H9 (cell line): ENCODE measurements at regions not wholly inside any gene's neighbourhood (a gene's known extent, or its start where the extent isn't known, plus 50 kb on each side); places are given as distances from the start of the nearest gene placed in this dataset.
A peak's percentile ranks its signal among the peaks of the same experiment; 100 is the strongest.

Experiments
- DNase-seq: peaks from one replicate; pipeline ENCODE4 v3.0.0-alpha.2; 2017
- H2AFZ ChIP-seq: one replicate; pipeline ENCODE4 v1.6.1; 2013; ENCODE audit warnings: mild to moderate bottlenecking, low read length, control low read depth, moderate library complexity
- H2AK5ac ChIP-seq: 2 replicates; pipeline ENCODE4 v1.6.1; 2013; ENCODE audit warnings: low read length, control low read depth, mixed read lengths; ENCODE audit not compliant: insufficient read length
- H2BK120ac ChIP-seq: one replicate; pipeline ENCODE4 v1.6.1; 2013; ENCODE audit warnings: low read depth, mild to moderate bottlenecking, low read length, control low read depth, inconsistent platforms; ENCODE audit not compliant: poor library complexity, severe bottlenecking
- H2BK12ac ChIP-seq: 2 replicates; pipeline ENCODE4 v1.6.1; 2013; ENCODE audit warnings: low read length, control low read depth, mixed read lengths, low read depth; ENCODE audit not compliant: insufficient read length
- H2BK15ac ChIP-seq: 2 replicates; pipeline ENCODE4 v1.6.1; 2013; ENCODE audit warnings: low read depth, low read length, control low read depth
- H2BK20ac ChIP-seq: one replicate; pipeline ENCODE4 v1.6.1; 2013; ENCODE audit warnings: low read depth, mild to moderate bottlenecking, low read length, control low read depth, inconsistent platforms; ENCODE audit not compliant: poor library complexity, severe bottlenecking
- H2BK5ac ChIP-seq: 2 replicates; pipeline ENCODE4 v1.6.1; 2013; ENCODE audit warnings: low read length, control low read depth, mixed read lengths; ENCODE audit not compliant: insufficient read length
- H3K14ac ChIP-seq: 2 replicates; pipeline ENCODE4 v1.6.1; 2013; ENCODE audit warnings: low read length, control low read depth; ENCODE audit not compliant: insufficient read depth
- H3K18ac ChIP-seq: 2 replicates; pipeline ENCODE4 v1.6.1; 2013; ENCODE audit warnings: low read depth, mild to moderate bottlenecking, mixed read lengths, low read length, control low read depth; ENCODE audit not compliant: insufficient read length
- H3K23ac ChIP-seq: 2 replicates; pipeline ENCODE4 v1.6.1; 2013; ENCODE audit warnings: low read length, control low read depth, mixed read lengths, low read depth; ENCODE audit not compliant: insufficient read length
- H3K23me2 ChIP-seq: 2 replicates; pipeline ENCODE4 v1.6.1; 2013; ENCODE audit warnings: low read depth, mild to moderate bottlenecking, mixed read lengths, low read length, control low read depth; ENCODE audit not compliant: insufficient read length, poor library complexity, severe bottlenecking
- H3K27ac ChIP-seq: 2 replicates; pipeline ENCODE4 v1.5.1; 2013; ENCODE audit warnings: low read length, control low read depth, mixed read lengths, low read depth; ENCODE audit not compliant: insufficient read length
- H3K27me3 ChIP-seq: 2 replicates; pipeline ENCODE4 v1.6.1; 2013; ENCODE audit warnings: low read length, control low read depth, inconsistent platforms; ENCODE audit not compliant: insufficient read depth
- H3K4ac ChIP-seq: 2 replicates; pipeline ENCODE4 v1.6.1; 2013; ENCODE audit warnings: low read depth, mild to moderate bottlenecking, control low read depth, inconsistent platforms, low read length, moderate library complexity
- H3K4me1 ChIP-seq: 2 replicates; pipeline ENCODE4 v1.6.1; 2013; ENCODE audit warnings: low read length, control low read depth, inconsistent platforms; ENCODE audit not compliant: insufficient read depth
- H3K4me2 ChIP-seq: 2 replicates; pipeline ENCODE4 v1.6.1; 2013; ENCODE audit warnings: low read length, control low read depth, mixed read lengths; ENCODE audit not compliant: insufficient read length, insufficient read depth
- H3K56ac ChIP-seq: 2 replicates; pipeline ENCODE4 v1.6.1; 2013; ENCODE audit warnings: low read depth, mild to moderate bottlenecking, mixed read lengths, low read length, control low read depth; ENCODE audit not compliant: insufficient read length
- H3K79me1 ChIP-seq: 2 replicates; pipeline ENCODE4 v1.6.1; 2013; ENCODE audit warnings: low read depth, mild to moderate bottlenecking, moderate library complexity, low read length, control low read depth, inconsistent platforms; ENCODE audit not compliant: insufficient read depth, poor library complexity, severe bottlenecking
- H3K79me2 ChIP-seq: 2 replicates; pipeline ENCODE4 v1.6.1; 2013; ENCODE audit warnings: low read length, control low read depth, inconsistent platforms; ENCODE audit not compliant: insufficient read depth
- H3K9ac ChIP-seq: 2 replicates; pipeline ENCODE4 v1.6.1; 2013; ENCODE audit warnings: low read length, control low read depth, mixed read lengths; ENCODE audit not compliant: insufficient read length; ENCODE audit errors: extremely low read depth
- H3K9me3 ChIP-seq: one replicate; pipeline ENCODE4 v1.6.1; 2013; ENCODE audit warnings: low read depth, low read length, inconsistent platforms; ENCODE audit not compliant: control insufficient read depth
- H3T11ph ChIP-seq: one replicate; pipeline ENCODE4 v1.6.1; 2013; ENCODE audit warnings: mild to moderate bottlenecking, low read length, control low read depth, inconsistent platforms
- H4K20me1 ChIP-seq: one replicate; pipeline ENCODE4 v1.6.1; 2013; ENCODE audit not compliant: control insufficient read depth, insufficient read length, insufficient read depth
- H4K5ac ChIP-seq: 2 replicates; pipeline ENCODE4 v1.6.1; 2013; ENCODE audit warnings: low read depth, mild to moderate bottlenecking, mixed read lengths, low read length, control low read depth; ENCODE audit not compliant: insufficient read length
- H4K8ac ChIP-seq: replicated peaks from 2 replicates; pipeline ENCODE4 v1.6.1; 2013; ENCODE audit warnings: low read length, control low read depth, mixed read lengths, low read depth; ENCODE audit not compliant: insufficient read length
- H4K91ac ChIP-seq: 2 replicates; pipeline ENCODE4 v1.6.1; 2013; ENCODE audit warnings: low read depth, mild to moderate bottlenecking, moderate library complexity, mixed read lengths, low read length, control low read depth; ENCODE audit not compliant: insufficient read length
- H3K27ac Mint-ChIP-seq, 3 experiments: 2 replicates in 2 of 3; 3 replicates in 1 of 3; pipeline ENCODE4 v1.8.0; 2020 to 2021; ENCODE audit warnings: mixed read lengths in 3 of 3, mild to moderate bottlenecking in 1 of 3, moderate library complexity in 1 of 3
- H3K27me3 Mint-ChIP-seq: 2 replicates; pipeline ENCODE4 v1.8.0; 2021; ENCODE audit warnings: low read depth, mild to moderate bottlenecking, moderate library complexity, mixed read lengths
- H3K36me3 Mint-ChIP-seq, 3 experiments: 2 replicates in 2 of 3; 3 replicates in 1 of 3; pipeline ENCODE4 v1.8.0; 2020 to 2021; ENCODE audit warnings: low read depth in 3 of 3, mixed read lengths in 3 of 3; ENCODE audit not compliant: insufficient read depth in 1 of 3
- H3K4me1 Mint-ChIP-seq, 2 experiments: 2 replicates each; pipeline ENCODE4 v1.8.0; 2020; ENCODE audit warnings: mixed read lengths in 2 of 2
- H3K4me3 Mint-ChIP-seq, 2 experiments: 2 replicates in 1 of 2; 3 replicates in 1 of 2; pipeline ENCODE4 v1.8.0; 2020 to 2021; ENCODE audit warnings: mild to moderate bottlenecking in 2 of 2, mixed read lengths in 2 of 2, moderate library complexity in 1 of 2
- H3K9me3 Mint-ChIP-seq, 2 experiments: 2 replicates in 1 of 2; 3 replicates in 1 of 2; pipeline ENCODE4 v1.8.0; 2020; ENCODE audit warnings: mild to moderate bottlenecking in 2 of 2, mixed read lengths in 2 of 2, moderate library complexity in 1 of 2
- WGBS: extraction: QIAGEN DNeasy Blood & Tissue Kit; methylation state at CpG from one replicate; pipeline ENCODE4 v1.1.7; 2013; ENCODE audit warnings: missing lambda C conversion rate, low lambda C conversion rate, mixed read lengths; ENCODE audit not compliant: insufficient read length; ENCODE audit errors: extremely low coverage; 5-methylcytosine and 5-hydroxymethylcytosine counted together
- TF ChIP-seq, protein P1 (sequence below): fragments of 200-600 bp; sonication (generic); conservative IDR thresholded peaks from 3 replicates; pipeline ENCODE4 v1.8.0; 2021; ENCODE audit warnings: antibody characterized with exemption, mild to moderate bottlenecking

DNA sequence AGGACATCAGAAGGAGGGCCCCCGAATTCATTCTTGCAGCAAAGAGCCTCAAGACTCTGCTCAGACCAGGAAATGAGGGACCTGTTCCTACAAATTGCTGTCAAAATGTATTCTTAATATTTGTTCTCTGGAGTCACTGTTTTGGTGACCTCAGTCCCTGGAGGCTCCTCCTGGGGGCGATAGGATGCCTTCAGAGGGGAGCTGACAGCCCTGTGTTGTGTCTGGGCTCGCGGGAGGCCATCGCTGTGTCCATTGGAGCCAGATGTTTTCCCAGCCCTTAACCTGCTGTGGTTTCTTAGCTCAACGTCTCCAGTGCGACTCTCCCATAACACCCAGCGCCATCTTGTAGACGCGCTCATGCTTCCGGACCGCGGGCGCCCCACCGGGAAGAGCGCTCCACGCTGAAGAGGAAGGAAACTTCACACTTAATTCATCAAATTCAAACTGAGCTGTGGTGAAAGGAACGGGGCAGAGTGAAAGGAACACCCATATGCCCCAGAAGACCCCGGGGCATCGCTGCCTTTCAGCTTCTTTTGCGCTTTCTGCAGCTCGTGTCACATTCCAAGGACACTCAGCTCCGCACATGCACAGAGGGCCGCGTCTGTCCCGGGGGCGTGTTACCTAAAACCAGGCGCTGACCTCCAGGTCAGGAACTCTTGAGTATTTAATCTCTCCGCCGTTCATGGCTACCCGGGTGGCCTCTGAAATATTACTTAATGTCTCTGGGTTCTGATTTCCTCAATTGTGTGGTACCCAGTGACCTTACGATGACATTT is 112.3 kb upstream of the GDNF start:
- TF ChIP-seq, protein P1, sequence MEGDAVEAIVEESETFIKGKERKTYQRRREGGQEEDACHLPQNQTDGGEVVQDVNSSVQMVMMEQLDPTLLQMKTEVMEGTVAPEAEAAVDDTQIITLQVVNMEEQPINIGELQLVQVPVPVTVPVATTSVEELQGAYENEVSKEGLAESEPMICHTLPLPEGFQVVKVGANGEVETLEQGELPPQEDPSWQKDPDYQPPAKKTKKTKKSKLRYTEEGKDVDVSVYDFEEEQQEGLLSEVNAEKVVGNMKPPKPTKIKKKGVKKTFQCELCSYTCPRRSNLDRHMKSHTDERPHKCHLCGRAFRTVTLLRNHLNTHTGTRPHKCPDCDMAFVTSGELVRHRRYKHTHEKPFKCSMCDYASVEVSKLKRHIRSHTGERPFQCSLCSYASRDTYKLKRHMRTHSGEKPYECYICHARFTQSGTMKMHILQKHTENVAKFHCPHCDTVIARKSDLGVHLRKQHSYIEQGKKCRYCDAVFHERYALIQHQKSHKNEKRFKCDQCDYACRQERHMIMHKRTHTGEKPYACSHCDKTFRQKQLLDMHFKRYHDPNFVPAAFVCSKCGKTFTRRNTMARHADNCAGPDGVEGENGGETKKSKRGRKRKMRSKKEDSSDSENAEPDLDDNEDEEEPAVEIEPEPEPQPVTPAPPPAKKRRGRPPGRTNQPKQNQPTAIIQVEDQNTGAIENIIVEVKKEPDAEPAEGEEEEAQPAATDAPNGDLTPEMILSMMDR, result peak; percentile 34; the same call in 1 of the 3 replicates
- H3K9ac ChIP-seq, result no peak overlapping the region
- H3K79me1 ChIP-seq, result no peaks in the 10 kb centered on the region
- no peak overlapping the region for H3K4me3 Mint-ChIP-seq
- H4K91ac ChIP-seq, result no peak overlapping the region
- no peaks in the 10 kb centered on the region for H3K9me3 Mint-ChIP-seq
- no peak overlapping the region for H3K18ac ChIP-seq
- H2BK15ac ChIP-seq, result no peak overlapping the region
- no peak overlapping the region for H2AFZ ChIP-seq
- H2BK120ac ChIP-seq, result no peak overlapping the region
- H2BK5ac ChIP-seq, result no peak overlapping the region
- H3K4me1 Mint-ChIP-seq, result no peaks in the 10 kb centered on the region
- no peaks in the 10 kb centered on the region for H3K27me3 ChIP-seq
- H3K23me2 ChIP-seq, result no peaks in the 10 kb centered on the region
- H3T11ph ChIP-seq, result no peak overlapping the region
- no peaks in the 10 kb centered on the region for H3K27me3 Mint-ChIP-seq
- H3K4me2 ChIP-seq, result no peak overlapping the region
- no peaks in the 10 kb centered on the region for H3K9me3 ChIP-seq
- H3K14ac ChIP-seq, result no peak overlapping the region
- no CpG with 5 or more reads among the region's 32 CpGs for WGBS
- H3K4me1 ChIP-seq, result no peaks in the 10 kb centered on the region
- peak; percentile 45 for DNase-seq
- H3K27ac Mint-ChIP-seq, result no peak overlapping the region
- no peak overlapping the region for H3K27ac ChIP-seq
- no peak overlapping the region for H4K8ac ChIP-seq
- no peaks in the 10 kb centered on the region for H3K36me3 Mint-ChIP-seq
- H3K23ac ChIP-seq, result no peak overlapping the region
- H4K20me1 ChIP-seq, result no peaks in the 10 kb centered on the region
- no peak overlapping the region for H2BK12ac ChIP-seq
- no peak overlapping the region for H2BK20ac ChIP-seq
- H3K56ac ChIP-seq, result no peak overlapping the region
- no peak overlapping the region for H2AK5ac ChIP-seq
- H4K5ac ChIP-seq, result no peak overlapping the region
- H3K79me2 ChIP-seq, result no peaks in the 10 kb centered on the region
- H3K4ac ChIP-seq, result no peak overlapping the region
